SK-N-SH (cell line): ENCODE measurements at regions not wholly inside any gene's neighbourhood (a gene's known extent, or its start where the extent isn't known, plus 50 kb on each side); places are given as distances from the start of the nearest gene placed in this dataset.

Source experiments
- ELF1 ChIP-seq: IDR thresholded peaks from 2 replicates; pipeline ENCODE4 v1.4.0; 2012
- EZH2phosphoT487 ChIP-seq: fragments of 200-600 bp; sonication (generic); IDR thresholded peaks from 2 replicates; pipeline ENCODE4 v1.6.1; 2017; ENCODE audit warnings: low read depth, mixed run types, mild to moderate bottlenecking, antibody characterized with exemption, moderate library complexity, borderline replicate concordance
- FOXM1 ChIP-seq: IDR thresholded peaks from 2 replicates; pipeline ENCODE4 v1.4.0; 2012; ENCODE audit warnings: low read depth, mild to moderate bottlenecking
- JUND ChIP-seq: IDR thresholded peaks from 2 replicates; pipeline ENCODE4 v1.4.0; 2012
- RAD21 ChIP-seq: IDR thresholded peaks from 2 replicates; pipeline ENCODE4 v1.6.1; 2012; ENCODE audit warnings: mild to moderate bottlenecking, low read length
- RFX5 ChIP-seq: IDR thresholded peaks from 2 replicates; pipeline ENCODE4 v1.6.1; 2012; ENCODE audit warnings: mild to moderate bottlenecking, improper control_type of control experiment, low read length
- SIN3A ChIP-seq: IDR thresholded peaks from 2 replicates; pipeline ENCODE4 v1.6.1; 2012; ENCODE audit warnings: low read depth, mild to moderate bottlenecking, low read length, moderate library complexity, borderline replicate concordance
- TCF12 ChIP-seq: IDR thresholded peaks from 2 replicates; pipeline ENCODE4 v1.4.0; 2012
- TF ChIP-seq, protein P1 (sequence below): fragments of 200-600 bp; sonication (generic); IDR thresholded peaks from 2 replicates; pipeline ENCODE4 v1.6.1; 2017; ENCODE audit warnings: antibody characterized with exemption, mild to moderate bottlenecking, moderate library complexity
- TF ChIP-seq, protein P2 (sequence below): IDR thresholded peaks from 2 replicates; pipeline ENCODE4 v1.6.1; 2012; ENCODE audit warnings: mild to moderate bottlenecking, low read depth, low read length, moderate library complexity
- TF ChIP-seq, protein P3 (sequence below): IDR thresholded peaks from 2 replicates; pipeline ENCODE4 v1.4.0; 2012; ENCODE audit warnings: low read depth, borderline replicate concordance

DNA sequence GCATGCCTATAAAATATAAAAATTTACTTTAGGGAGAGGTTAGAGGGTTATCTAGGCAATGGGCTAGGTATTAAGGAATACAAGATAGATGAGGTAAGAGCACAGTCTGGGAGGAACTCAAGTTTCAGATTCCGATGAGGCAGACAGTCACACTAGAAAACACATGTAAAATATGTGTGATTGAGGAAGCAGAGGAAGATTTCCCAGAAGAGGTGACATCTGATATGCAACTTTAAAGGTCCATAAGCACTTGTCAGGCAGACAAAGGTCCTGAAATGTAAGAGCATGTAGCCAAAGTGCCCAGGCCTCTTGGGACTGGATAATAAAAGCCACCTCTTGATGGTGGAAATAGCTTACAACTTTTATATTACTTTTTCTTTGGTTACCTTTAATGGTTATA is 81.1 kb upstream of the AADAT start:
- TF ChIP-seq FOXM1 (no peak), RFX5 (no peak), EZH2phosphoT487 (no peak), SIN3A (no peak), ELF1 (no peak), JUND (no peak), TCF12 (no peak), RAD21 (no peak)
- TF ChIP-seq, protein P1, sequence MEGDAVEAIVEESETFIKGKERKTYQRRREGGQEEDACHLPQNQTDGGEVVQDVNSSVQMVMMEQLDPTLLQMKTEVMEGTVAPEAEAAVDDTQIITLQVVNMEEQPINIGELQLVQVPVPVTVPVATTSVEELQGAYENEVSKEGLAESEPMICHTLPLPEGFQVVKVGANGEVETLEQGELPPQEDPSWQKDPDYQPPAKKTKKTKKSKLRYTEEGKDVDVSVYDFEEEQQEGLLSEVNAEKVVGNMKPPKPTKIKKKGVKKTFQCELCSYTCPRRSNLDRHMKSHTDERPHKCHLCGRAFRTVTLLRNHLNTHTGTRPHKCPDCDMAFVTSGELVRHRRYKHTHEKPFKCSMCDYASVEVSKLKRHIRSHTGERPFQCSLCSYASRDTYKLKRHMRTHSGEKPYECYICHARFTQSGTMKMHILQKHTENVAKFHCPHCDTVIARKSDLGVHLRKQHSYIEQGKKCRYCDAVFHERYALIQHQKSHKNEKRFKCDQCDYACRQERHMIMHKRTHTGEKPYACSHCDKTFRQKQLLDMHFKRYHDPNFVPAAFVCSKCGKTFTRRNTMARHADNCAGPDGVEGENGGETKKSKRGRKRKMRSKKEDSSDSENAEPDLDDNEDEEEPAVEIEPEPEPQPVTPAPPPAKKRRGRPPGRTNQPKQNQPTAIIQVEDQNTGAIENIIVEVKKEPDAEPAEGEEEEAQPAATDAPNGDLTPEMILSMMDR, result no peak
- TF ChIP-seq, protein P2, sequence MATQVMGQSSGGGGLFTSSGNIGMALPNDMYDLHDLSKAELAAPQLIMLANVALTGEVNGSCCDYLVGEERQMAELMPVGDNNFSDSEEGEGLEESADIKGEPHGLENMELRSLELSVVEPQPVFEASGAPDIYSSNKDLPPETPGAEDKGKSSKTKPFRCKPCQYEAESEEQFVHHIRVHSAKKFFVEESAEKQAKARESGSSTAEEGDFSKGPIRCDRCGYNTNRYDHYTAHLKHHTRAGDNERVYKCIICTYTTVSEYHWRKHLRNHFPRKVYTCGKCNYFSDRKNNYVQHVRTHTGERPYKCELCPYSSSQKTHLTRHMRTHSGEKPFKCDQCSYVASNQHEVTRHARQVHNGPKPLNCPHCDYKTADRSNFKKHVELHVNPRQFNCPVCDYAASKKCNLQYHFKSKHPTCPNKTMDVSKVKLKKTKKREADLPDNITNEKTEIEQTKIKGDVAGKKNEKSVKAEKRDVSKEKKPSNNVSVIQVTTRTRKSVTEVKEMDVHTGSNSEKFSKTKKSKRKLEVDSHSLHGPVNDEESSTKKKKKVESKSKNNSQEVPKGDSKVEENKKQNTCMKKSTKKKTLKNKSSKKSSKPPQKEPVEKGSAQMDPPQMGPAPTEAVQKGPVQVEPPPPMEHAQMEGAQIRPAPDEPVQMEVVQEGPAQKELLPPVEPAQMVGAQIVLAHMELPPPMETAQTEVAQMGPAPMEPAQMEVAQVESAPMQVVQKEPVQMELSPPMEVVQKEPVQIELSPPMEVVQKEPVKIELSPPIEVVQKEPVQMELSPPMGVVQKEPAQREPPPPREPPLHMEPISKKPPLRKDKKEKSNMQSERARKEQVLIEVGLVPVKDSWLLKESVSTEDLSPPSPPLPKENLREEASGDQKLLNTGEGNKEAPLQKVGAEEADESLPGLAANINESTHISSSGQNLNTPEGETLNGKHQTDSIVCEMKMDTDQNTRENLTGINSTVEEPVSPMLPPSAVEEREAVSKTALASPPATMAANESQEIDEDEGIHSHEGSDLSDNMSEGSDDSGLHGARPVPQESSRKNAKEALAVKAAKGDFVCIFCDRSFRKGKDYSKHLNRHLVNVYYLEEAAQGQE, result no peak
- TF ChIP-seq, protein P3, sequence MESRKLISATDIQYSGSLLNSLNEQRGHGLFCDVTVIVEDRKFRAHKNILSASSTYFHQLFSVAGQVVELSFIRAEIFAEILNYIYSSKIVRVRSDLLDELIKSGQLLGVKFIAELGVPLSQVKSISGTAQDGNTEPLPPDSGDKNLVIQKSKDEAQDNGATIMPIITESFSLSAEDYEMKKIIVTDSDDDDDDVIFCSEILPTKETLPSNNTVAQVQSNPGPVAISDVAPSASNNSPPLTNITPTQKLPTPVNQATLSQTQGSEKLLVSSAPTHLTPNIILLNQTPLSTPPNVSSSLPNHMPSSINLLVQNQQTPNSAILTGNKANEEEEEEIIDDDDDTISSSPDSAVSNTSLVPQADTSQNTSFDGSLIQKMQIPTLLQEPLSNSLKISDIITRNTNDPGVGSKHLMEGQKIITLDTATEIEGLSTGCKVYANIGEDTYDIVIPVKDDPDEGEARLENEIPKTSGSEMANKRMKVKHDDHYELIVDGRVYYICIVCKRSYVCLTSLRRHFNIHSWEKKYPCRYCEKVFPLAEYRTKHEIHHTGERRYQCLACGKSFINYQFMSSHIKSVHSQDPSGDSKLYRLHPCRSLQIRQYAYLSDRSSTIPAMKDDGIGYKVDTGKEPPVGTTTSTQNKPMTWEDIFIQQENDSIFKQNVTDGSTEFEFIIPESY, result no peak
